Stimulated activated CD4-positive, alpha-beta T cell treated with anti-CD3 and anti-CD28 coated beads, Interleukin-4, amount 100 ng/mL, for 4 hours (primary cell): ENCODE measurements at regions not wholly inside any gene's neighbourhood (a gene's known extent, or its start where the extent isn't known, plus 50 kb on each side); places are given as distances from the start of the nearest gene placed in this dataset.
A peak's percentile ranks its signal among the peaks of the same experiment; 100 is the strongest.

ENCODE experiments used
- DNase-seq, 2 experiments: peaks; one replicate each; pipeline ENCODE4 v3.0.0-alpha.2; 2020

- no peak for DNase-seq
Observed at GRCh38 chr2:226424971-226425370, 374.6 kb downstream of the IRS1 start.

GRCh38 chr2:226423498-226423960 lies 376.1 kb downstream of the IRS1 start:
- DNase-seq: peak; percentile 8 to 18

- DNase-seq: no peak
Observed at GRCh38 chr2:226420646-226421045, 379.0 kb downstream of the IRS1 start.

GRCh38 chr2:226418521-226418920 lies 381.1 kb downstream of the IRS1 start:
- no peak for DNase-seq

- DNase-seq: no peak
Observed at GRCh38 chr2:226414335-226414734, 385.3 kb downstream of the IRS1 start.

GRCh38 chr2:226413498-226414130 lies 386.0 kb downstream of the IRS1 start:
- no peak for DNase-seq

GRCh38 chr2:226411727-226412360 lies 387.8 kb downstream of the IRS1 start:
- no peak for DNase-seq

GRCh38 chr2:226411205-226411604 lies 388.4 kb downstream of the IRS1 start:
- no peak for DNase-seq

- DNase-seq: no peak
Observed at GRCh38 chr2:226410247-226410835, 389.3 kb downstream of the IRS1 start.

GRCh38 chr2:226409134-226409533 lies 390.5 kb downstream of the IRS1 start:
- DNase-seq: no peak

GRCh38 chr2:226408141-226408540 lies 391.5 kb downstream of the IRS1 start:
- DNase-seq: no peak

- DNase-seq: no peak
Observed at GRCh38 chr2:226407135-226407534, 392.5 kb downstream of the IRS1 start.

- no peak for DNase-seq
Observed at GRCh38 chr2:226405465-226405864, 394.2 kb downstream of the IRS1 start.

GRCh38 chr2:226403369-226403768 lies 396.3 kb downstream of the IRS1 start:
- DNase-seq: no peak

GRCh38 chr2:226399006-226399405 lies 400.6 kb downstream of the IRS1 start:
- DNase-seq: no peak

GRCh38 chr2:226398580-226398979 lies 401.0 kb downstream of the IRS1 start:
- DNase-seq: no peak

GRCh38 chr2:226396541-226396940 lies 403.1 kb downstream of the IRS1 start:
- no peak for DNase-seq

GRCh38 chr2:226387499-226387942 lies 412.1 kb downstream of the IRS1 start:
- no peak for DNase-seq

- DNase-seq: no peak
Observed at GRCh38 chr2:226383461-226383860, 416.2 kb downstream of the IRS1 start.

GRCh38 chr2:226380679-226381078 lies 418.9 kb downstream of the IRS1 start:
- no peak for DNase-seq

GRCh38 chr2:226378753-226379705 lies 420.6 kb downstream of the IRS1 start:
- DNase-seq: no peak

GRCh38 chr2:226376516-226377180 lies 423.0 kb downstream of the IRS1 start:
- no peak for DNase-seq

- no peak for DNase-seq
Observed at GRCh38 chr2:226366920-226367319, 432.7 kb downstream of the IRS1 start.
